ENCODE measurements at regions not wholly inside any gene's neighbourhood (a gene's known extent, or its start where the extent isn't known, plus 50 kb on each side); places are given as distances from the start of the nearest gene placed in this dataset.
"Not testable (repeated sequence)": the region's sequence is repeated elsewhere in the genome, so short reads cannot be mapped to it uniquely, and the experiment has no call there.

GRCh38 chr19:7400815-7401214 is 52.1 kb downstream of the ARHGEF18 start:
- no peak for DNase-seq

DNA sequence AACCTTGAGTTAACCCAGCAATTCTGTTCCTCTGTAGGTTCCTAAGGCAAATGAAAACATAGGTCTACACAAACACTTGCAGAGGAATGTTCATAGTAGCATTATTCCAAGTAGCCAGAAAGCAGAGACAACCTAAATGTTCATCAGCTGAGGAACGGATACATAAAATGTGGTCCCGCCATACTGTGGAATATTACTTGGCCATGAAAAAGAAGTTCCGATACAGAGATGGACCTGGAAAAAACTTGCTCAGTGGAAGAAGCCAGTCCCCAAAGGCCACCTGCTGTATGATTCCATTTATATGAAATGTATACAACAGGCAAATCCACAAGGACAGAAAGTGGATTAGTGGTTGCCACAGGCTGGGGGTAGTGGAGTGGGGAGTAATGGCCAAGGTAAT is 53.0 kb downstream of the ARHGEF18 start:
- DNase-seq, result no peak

DNA sequence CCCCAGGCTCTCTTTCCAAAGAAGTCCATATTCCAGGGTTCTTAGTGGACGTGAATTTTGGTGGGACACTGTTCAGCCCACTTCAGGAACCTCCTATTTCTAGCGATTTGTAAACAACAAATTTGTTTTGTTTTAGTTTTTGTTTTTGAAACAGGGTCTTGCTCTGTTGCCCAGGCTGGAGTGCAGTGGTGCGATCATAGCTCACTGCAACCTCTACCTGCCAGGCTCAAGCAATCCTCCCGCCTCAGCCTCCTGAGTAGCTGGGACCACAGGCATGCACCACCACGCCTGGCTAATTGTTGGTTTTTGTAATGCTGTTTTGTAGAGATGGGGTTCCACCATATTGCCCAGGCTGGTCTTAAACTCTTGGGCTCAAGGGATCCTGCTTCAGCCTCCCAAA is 56.7 kb downstream of the ARHGEF18 start:
- not testable (repeated sequence) for DNase-seq

DNA sequence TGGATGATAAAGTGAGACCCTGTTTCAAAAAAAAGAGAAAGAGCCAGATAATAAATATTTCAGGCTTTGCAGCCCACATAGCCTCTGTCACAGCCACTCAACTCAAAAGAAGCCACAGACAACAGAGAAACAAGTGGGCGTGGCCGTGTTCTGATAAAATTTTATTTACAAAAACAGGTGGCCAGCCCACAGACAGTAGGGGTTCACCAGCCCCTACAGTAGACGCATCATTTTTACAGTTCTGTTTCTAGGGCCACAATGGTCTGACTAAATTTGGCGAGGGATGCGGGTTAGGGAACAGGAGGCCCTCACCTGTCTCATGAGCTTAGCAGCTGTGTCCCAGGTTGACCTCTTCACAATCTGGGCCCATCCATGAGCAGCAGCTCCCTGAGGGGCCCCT is 59.5 kb downstream of the ARHGEF18 start:
- DNase-seq, result no peak

DNA sequence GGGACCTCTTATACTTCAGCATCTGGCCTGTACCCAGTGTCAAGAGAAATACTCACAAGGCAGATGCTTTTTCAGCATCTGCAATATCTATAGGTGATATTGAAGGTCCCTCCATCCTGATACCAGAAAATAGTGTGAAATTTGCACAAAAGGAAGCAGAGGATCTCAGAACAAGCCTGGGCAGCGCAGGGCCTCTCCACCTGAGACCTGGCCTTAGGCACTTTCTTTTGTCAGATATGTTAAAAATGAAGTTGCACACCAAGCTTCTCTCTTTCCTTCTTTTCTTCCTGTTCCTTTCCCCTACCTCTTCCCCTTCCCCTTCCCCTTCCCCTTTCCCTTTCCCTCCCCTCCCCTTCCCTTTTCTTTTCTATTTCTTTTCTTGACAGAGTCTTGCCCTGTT is 62.2 kb downstream of the ARHGEF18 start:
- DNase-seq, result no peak

- DNase-seq, result no peak
Measured at GRCh38 chr19:7413629-7414028, 64.9 kb downstream of the ARHGEF18 start.

GRCh38 chr19:7415163-7415856 is 66.6 kb downstream of the ARHGEF18 start:
- no peak for DNase-seq

GRCh38 chr19:7415857-7416371 is 67.2 kb downstream of the ARHGEF18 start:
- no peak for DNase-seq

DNA sequence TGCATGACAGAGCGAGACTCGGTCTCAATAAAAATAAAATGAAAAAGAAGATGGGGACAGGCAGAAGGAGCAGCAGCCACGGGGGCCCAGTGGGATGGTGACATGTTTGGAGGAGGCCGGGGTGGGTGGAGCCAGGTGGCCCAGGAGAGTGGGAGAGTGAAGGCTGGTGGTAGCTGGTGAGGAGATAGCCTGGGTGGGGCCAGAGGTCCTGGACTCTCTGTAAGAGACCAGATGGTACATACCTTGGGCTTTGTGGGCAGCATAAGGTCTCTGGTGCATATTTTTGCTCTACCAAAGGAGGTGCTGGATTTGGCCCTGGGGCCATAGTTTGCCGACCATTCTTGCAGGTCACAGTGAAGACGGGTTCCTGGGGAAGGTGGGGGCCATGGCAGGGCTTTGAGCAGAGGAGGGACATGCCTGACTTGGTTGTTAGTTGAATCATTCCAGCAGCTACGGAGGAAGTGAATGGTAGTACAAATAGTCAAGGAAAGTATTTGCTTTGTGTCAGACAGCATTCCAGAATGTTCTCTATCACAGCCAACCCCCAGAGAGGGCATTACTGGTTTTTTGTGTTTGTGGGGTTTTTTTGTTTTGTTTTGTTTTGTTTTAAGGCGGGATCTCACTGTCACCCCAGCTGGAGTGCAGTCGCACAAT is 69.1 kb downstream of the ARHGEF18 start:
- DNase-seq, result peak; percentile 26

DNA sequence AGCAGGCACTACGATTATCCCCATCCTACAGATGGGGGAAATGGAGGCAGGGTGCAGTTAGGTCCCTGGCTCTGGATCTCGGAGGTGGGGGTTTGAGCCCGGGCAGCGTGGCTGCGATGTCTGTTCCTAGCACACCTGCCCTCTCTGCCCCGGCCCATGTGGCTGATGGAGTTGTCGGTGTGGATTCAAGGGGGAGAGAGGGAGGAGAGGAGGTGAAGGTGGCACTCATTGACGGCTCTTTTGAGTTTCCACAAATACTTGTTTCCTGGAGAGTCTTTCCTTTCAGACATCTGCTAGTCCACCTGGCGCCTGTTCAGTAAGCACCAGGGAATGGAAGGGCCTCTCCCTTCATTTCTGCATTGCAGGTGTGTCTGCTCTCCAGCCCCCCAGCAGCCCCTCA is 69.9 kb downstream of the ARHGEF18 start:
- no peak for DNase-seq

DNA sequence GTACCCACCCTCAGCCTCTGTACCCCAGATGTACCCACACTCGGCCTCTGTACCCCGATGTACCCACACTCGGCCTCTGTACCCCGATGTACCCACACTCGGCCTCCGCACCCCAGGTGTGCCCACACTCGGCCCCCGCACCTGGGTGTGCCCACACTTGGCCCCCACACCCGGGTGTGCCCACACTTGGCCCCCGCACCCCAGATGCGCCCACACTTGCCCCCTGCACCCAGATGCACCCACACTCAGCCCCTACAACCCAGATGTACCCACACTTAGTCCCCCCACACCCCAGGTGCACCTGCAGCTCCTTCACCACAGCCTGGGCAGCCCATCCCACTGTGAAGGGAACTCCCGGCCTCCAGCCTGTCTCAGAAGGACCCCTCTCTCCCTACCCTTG is 69.7 kb downstream of the PEX11G start:
- DNase-seq, result no peak

- DNase-seq, result no peak
Measured at GRCh38 chr19:7419777-7420439, 68.9 kb downstream of the PEX11G start.

- no peak for DNase-seq
Measured at GRCh38 chr19:7421941-7422744, 66.7 kb downstream of the PEX11G start.
